KMS-11 (cell line): ENCODE measurements at regions not wholly inside any gene's neighbourhood (a gene's known extent, or its start where the extent isn't known, plus 50 kb on each side); places are given as distances from the start of the nearest gene placed in this dataset.
"Not testable (repeated sequence)": the region's sequence is repeated elsewhere in the genome, so short reads cannot be mapped to it uniquely, and the experiment has no call there.

Experiments
- H2AFZ ChIP-seq: fragments of 200-600 bp; sonication (generic); 2 replicates; pipeline ENCODE4 v1.6.1; 2016; ENCODE audit warnings: antibody characterized with exemption, mixed run types, low read depth
- H3K27ac ChIP-seq: fragments of 200-600 bp; sonication (generic); 2 replicates; pipeline ENCODE4 v1.6.1; 2016; ENCODE audit warnings: mild to moderate bottlenecking, mixed run types
- H3K27me3 ChIP-seq: fragments of 200-600 bp; sonication (generic); 2 replicates; pipeline ENCODE4 v1.6.1; 2017; ENCODE audit warnings: mild to moderate bottlenecking, low read depth, mixed run types, moderate library complexity; ENCODE audit not compliant: insufficient read depth
- H3K36me3 ChIP-seq: fragments of 200-600 bp; sonication (generic); 2 replicates; pipeline ENCODE4 v1.6.1; 2017; ENCODE audit warnings: mild to moderate bottlenecking, mixed run types; ENCODE audit not compliant: insufficient read depth
- H3K4me1 ChIP-seq: fragments of 200-600 bp; sonication (generic); 2 replicates; pipeline ENCODE4 v1.6.1; 2016; ENCODE audit warnings: mild to moderate bottlenecking, low read depth, mixed run types; ENCODE audit not compliant: poor library complexity, severe bottlenecking
- H3K4me2 ChIP-seq: fragments of 200-600 bp; sonication (generic); 2 replicates; pipeline ENCODE4 v1.7.0; 2016; ENCODE audit warnings: mild to moderate bottlenecking, mixed run types
- H3K4me3 ChIP-seq: fragments of 200-600 bp; sonication (generic); IDR thresholded peaks from 2 replicates; pipeline ENCODE4 v1.6.1; 2017; ENCODE audit warnings: low read depth, low read length, mixed read lengths; ENCODE audit not compliant: insufficient read depth
- H3K79me2 ChIP-seq: fragments of 200-600 bp; sonication (generic); 2 replicates; pipeline ENCODE4 v1.6.1; 2016; ENCODE audit warnings: low read depth, mixed run types; ENCODE audit not compliant: insufficient read depth
- H3K9ac ChIP-seq: fragments of 200-600 bp; sonication (generic); 2 replicates; pipeline ENCODE4 v1.6.1; 2016; ENCODE audit warnings: mild to moderate bottlenecking, mixed run types
- H4K20me1 ChIP-seq: fragments of 200-600 bp; sonication (generic); 2 replicates; pipeline ENCODE4 v1.6.1; 2016; ENCODE audit warnings: mild to moderate bottlenecking, mixed run types; ENCODE audit not compliant: insufficient read depth
- TF ChIP-seq, protein P1 (sequence below): fragments of 200-600 bp; sonication (generic); conservative IDR thresholded peaks from 2 replicates; pipeline ENCODE4 v1.6.1; 2017; ENCODE audit warnings: low read depth, mild to moderate bottlenecking, antibody characterized with exemption, low read length, moderate library complexity, mixed read lengths

GRCh38 chr9:97136421-97136820 lies 97.5 kb upstream of the CTSV start:
- Histone ChIP-seq H3K27ac (no peak overlapping the region), H3K27me3 (no peaks in the 10 kb centered on the region), H3K79me2 (no peaks in the 10 kb centered on the region), H3K4me3 (no peak overlapping the region), H3K4me1 (no peaks in the 10 kb centered on the region), H3K4me2 (no peak overlapping the region), H3K9ac (no peak overlapping the region), H3K36me3 (no peaks in the 10 kb centered on the region), H4K20me1 (no peaks in the 10 kb centered on the region), H2AFZ (no peak overlapping the region)
- TF ChIP-seq, protein P1, sequence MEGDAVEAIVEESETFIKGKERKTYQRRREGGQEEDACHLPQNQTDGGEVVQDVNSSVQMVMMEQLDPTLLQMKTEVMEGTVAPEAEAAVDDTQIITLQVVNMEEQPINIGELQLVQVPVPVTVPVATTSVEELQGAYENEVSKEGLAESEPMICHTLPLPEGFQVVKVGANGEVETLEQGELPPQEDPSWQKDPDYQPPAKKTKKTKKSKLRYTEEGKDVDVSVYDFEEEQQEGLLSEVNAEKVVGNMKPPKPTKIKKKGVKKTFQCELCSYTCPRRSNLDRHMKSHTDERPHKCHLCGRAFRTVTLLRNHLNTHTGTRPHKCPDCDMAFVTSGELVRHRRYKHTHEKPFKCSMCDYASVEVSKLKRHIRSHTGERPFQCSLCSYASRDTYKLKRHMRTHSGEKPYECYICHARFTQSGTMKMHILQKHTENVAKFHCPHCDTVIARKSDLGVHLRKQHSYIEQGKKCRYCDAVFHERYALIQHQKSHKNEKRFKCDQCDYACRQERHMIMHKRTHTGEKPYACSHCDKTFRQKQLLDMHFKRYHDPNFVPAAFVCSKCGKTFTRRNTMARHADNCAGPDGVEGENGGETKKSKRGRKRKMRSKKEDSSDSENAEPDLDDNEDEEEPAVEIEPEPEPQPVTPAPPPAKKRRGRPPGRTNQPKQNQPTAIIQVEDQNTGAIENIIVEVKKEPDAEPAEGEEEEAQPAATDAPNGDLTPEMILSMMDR: no peak

DNA sequence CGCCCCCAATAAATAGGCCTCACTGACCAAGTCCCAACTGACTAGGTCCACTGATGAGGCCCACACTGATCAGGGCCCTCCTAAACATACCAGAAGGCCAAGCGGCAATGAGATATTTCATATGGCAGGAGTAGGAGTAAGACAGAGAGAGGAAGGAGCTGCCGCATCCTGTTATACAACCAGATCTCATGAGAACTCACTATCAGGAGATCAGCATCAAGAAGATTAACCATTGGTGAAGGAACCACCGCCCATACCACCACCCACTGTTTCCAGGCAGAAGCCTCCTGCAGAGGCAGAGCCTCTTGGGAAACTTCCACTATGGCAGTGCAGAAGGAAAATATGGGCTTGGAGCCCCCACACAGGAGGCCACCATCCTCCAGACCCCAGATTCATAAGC lies 95.0 kb upstream of the CTSV start:
- not testable (repeated sequence) for H3K4me1 ChIP-seq

DNA sequence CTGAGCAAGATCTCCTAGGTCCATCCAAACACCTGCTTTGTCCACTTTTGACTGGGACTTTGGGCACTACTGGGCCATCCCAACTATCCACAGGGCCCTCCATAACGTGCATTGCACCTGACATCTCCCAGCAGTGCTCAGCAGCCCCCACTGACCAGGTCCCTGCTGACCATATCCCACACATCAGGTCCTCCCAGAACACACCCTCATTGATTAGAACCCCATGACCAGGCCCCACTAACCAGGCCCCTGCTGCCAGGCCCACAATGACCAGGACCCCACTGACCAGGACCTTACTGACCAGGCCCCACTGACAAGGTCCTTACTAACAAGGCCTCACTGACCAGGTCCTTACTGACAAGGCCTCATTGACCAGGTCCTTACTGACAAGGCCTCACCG lies 93.9 kb upstream of the CTSV start:
- Histone ChIP-seq H3K4me3 (no peak overlapping the region), H3K4me1 (no peaks in the 10 kb centered on the region), H3K79me2 (no peaks in the 10 kb centered on the region), H2AFZ (no peak overlapping the region), H3K27me3 (no peaks in the 10 kb centered on the region), H4K20me1 (no peaks in the 10 kb centered on the region), H3K36me3 (no peaks in the 10 kb centered on the region), H3K4me2 (no peak overlapping the region), H3K27ac (no peak overlapping the region), H3K9ac (no peak overlapping the region)
- TF ChIP-seq, protein P1: no peak

More for the DNA sequence above, 95.0 kb upstream of the CTSV start:
- not testable (repeated sequence) for H3K36me3 ChIP-seq, H3K79me2 ChIP-seq, H3K27ac ChIP-seq, H3K27me3 ChIP-seq, H2AFZ ChIP-seq, H3K4me2 ChIP-seq, H3K4me3 ChIP-seq, H4K20me1 ChIP-seq, H3K9ac ChIP-seq

GRCh38 chr9:97130864-97131263 lies 91.9 kb upstream of the CTSV start:
- H3K9ac ChIP-seq, H3K4me3 ChIP-seq, H3K79me2 ChIP-seq, H3K27me3 ChIP-seq, H4K20me1 ChIP-seq, H3K4me2 ChIP-seq, H2AFZ ChIP-seq, H3K4me1 ChIP-seq, H3K36me3 ChIP-seq, H3K27ac ChIP-seq: not testable (repeated sequence)

GRCh38 chr9:97130387-97130786 lies 91.4 kb upstream of the CTSV start:
- H3K27ac ChIP-seq, H3K27me3 ChIP-seq, H3K36me3 ChIP-seq, H4K20me1 ChIP-seq, H3K4me2 ChIP-seq, H3K9ac ChIP-seq, H2AFZ ChIP-seq, H3K79me2 ChIP-seq, H3K4me1 ChIP-seq, H3K4me3 ChIP-seq: not testable (repeated sequence)

DNA sequence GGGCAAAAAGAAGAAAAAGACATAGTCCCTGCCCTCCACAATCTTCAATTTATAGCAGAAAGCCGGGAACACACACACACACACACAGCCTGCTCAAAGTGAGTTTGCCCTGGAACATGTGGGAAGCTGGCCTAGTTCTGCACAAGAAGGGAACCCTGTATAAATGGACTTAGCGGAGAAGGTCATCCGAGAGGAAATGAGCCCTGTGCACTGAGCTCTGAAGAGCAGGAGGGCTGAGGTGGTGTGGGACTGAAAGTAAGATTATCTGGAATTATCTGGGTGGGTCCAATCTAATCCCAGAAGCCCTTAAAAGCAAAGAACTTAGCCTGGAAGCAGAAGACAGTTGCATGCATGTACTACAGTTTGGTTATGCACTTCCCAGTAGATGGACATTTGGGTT lies 90.0 kb upstream of the CTSV start:
- Histone ChIP-seq H3K27me3 (no peaks in the 10 kb centered on the region), H3K79me2 (no peaks in the 10 kb centered on the region), H3K4me2 (no peak overlapping the region), H2AFZ (no peak overlapping the region), H3K4me3 (no peak overlapping the region), H3K9ac (no peak overlapping the region), H3K27ac (no peak overlapping the region), H3K4me1 (no peaks in the 10 kb centered on the region), H4K20me1 (no peaks in the 10 kb centered on the region), H3K36me3 (no peaks in the 10 kb centered on the region)
- TF ChIP-seq, protein P1: no peak
